Ishikawa (cell line): ENCODE measurements at regions not wholly inside any gene's neighbourhood (a gene's known extent, or its start where the extent isn't known, plus 50 kb on each side); places are given as distances from the start of the nearest gene placed in this dataset.

Source experiments
- CEBPB ChIP-seq: IDR thresholded peaks from 2 replicates; pipeline ENCODE4 v1.6.1; 2012
- EGR1 ChIP-seq: IDR thresholded peaks from 2 replicates; pipeline ENCODE4 v1.6.1; 2012
- EP300 ChIP-seq: IDR thresholded peaks from 2 replicates; pipeline ENCODE4 v1.6.1; 2012; ENCODE audit warnings: borderline replicate concordance
- NFIC ChIP-seq: IDR thresholded peaks from 2 replicates; pipeline ENCODE4 v1.6.1; 2012
- RAD21 ChIP-seq: IDR thresholded peaks from 2 replicates; pipeline ENCODE4 v1.6.1; 2012; ENCODE audit warnings: low read depth
- TAF1 ChIP-seq: IDR thresholded peaks from 2 replicates; pipeline ENCODE4 v1.6.1; 2012; ENCODE audit warnings: low read depth, mild to moderate bottlenecking
- TCF12 ChIP-seq: IDR thresholded peaks from 2 replicates; pipeline ENCODE4 v1.6.1; 2012; ENCODE audit warnings: low read depth
- TEAD4 ChIP-seq: IDR thresholded peaks from 2 replicates; pipeline ENCODE4 v1.6.1; 2012
- YY1 ChIP-seq: IDR thresholded peaks from 2 replicates; pipeline ENCODE4 v1.6.1; 2012; ENCODE audit warnings: low read depth
- ZBTB7A ChIP-seq: IDR thresholded peaks from 2 replicates; pipeline ENCODE4 v1.6.1; 2012; ENCODE audit warnings: low read depth
- TF ChIP-seq, protein P1 (sequence below): IDR thresholded peaks from 2 replicates; pipeline ENCODE4 v1.6.1; 2012; ENCODE audit warnings: low read depth, mild to moderate bottlenecking
- TF ChIP-seq, protein P2 (sequence below): IDR thresholded peaks from 2 replicates; pipeline ENCODE4 v1.6.1; 2012

DNA sequence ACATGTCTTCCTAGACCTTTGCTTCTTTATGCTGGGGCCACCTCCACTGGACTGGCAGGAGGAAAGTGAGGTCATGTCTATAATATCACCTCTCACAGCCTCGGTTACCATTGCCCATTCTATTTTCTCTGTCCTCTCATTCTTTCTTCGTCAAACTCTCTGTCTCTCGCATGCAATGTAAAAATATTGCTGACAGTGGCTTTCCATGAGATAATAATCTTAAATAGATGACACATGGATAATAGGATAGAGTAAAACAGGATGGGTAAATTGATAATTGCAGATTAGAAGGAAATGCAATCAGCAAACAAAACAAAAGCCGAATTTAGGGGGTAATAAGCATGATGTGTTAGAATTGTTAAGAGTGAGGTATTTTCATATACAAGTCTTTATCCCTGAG is 215.7 kb upstream of the PARD3B start:
- TF ChIP-seq NFIC (no peak), EGR1 (no peak), CEBPB (no peak), EP300 (no peak), YY1 (no peak), TEAD4 (no peak), RAD21 (no peak), ZBTB7A (no peak), TCF12 (no peak), TAF1 (no peak)
- TF ChIP-seq, protein P1, sequence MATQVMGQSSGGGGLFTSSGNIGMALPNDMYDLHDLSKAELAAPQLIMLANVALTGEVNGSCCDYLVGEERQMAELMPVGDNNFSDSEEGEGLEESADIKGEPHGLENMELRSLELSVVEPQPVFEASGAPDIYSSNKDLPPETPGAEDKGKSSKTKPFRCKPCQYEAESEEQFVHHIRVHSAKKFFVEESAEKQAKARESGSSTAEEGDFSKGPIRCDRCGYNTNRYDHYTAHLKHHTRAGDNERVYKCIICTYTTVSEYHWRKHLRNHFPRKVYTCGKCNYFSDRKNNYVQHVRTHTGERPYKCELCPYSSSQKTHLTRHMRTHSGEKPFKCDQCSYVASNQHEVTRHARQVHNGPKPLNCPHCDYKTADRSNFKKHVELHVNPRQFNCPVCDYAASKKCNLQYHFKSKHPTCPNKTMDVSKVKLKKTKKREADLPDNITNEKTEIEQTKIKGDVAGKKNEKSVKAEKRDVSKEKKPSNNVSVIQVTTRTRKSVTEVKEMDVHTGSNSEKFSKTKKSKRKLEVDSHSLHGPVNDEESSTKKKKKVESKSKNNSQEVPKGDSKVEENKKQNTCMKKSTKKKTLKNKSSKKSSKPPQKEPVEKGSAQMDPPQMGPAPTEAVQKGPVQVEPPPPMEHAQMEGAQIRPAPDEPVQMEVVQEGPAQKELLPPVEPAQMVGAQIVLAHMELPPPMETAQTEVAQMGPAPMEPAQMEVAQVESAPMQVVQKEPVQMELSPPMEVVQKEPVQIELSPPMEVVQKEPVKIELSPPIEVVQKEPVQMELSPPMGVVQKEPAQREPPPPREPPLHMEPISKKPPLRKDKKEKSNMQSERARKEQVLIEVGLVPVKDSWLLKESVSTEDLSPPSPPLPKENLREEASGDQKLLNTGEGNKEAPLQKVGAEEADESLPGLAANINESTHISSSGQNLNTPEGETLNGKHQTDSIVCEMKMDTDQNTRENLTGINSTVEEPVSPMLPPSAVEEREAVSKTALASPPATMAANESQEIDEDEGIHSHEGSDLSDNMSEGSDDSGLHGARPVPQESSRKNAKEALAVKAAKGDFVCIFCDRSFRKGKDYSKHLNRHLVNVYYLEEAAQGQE: no peak
- TF ChIP-seq, protein P2, sequence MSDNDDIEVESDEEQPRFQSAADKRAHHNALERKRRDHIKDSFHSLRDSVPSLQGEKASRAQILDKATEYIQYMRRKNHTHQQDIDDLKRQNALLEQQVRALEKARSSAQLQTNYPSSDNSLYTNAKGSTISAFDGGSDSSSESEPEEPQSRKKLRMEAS: no peak
